ENCODE measurements at regions not wholly inside any gene's neighbourhood (a gene's known extent, or its start where the extent isn't known, plus 50 kb on each side); places are given as distances from the start of the nearest gene placed in this dataset.

- DNase-seq (ENCODE audit: extremely low spot score), result no peak
- intact Hi-C loops (cut with DNase I), result no loop called here
- WGBS, result 86% methylated on average over 9 of the region's 9 CpGs
- no peaks in the 10 kb centered on the region for H3K36me3 ChIP-seq
- H3K9me3 ChIP-seq, result no peaks in the 10 kb centered on the region
- H3K27ac ChIP-seq (replicated peaks in 1 of 4), result no peak overlapping the region
- TF ChIP-seq POLR2A (IDR thresholded peaks at IDR 0.05; ENCODE audit: low read depth) (no peak), POLR2AphosphoS5 (IDR thresholded peaks at IDR 0.05) (no peak), EP300 (IDR thresholded peaks at IDR 0.05) (no peak), CTCF (IDR thresholded peaks at IDR 0.05) (no peak)
- no peak overlapping the region for H3K4me3 ChIP-seq
- H3K27me3 ChIP-seq, result no peaks in the 10 kb centered on the region
- H3K4me1 ChIP-seq, result peaks cover 0 to 19% (median 16%) of the 10 kb centered on the region in 4 donors
Observed at GRCh38 chr4:156138781-156139280, 185.2 kb upstream of the CTSO start.

DNA sequence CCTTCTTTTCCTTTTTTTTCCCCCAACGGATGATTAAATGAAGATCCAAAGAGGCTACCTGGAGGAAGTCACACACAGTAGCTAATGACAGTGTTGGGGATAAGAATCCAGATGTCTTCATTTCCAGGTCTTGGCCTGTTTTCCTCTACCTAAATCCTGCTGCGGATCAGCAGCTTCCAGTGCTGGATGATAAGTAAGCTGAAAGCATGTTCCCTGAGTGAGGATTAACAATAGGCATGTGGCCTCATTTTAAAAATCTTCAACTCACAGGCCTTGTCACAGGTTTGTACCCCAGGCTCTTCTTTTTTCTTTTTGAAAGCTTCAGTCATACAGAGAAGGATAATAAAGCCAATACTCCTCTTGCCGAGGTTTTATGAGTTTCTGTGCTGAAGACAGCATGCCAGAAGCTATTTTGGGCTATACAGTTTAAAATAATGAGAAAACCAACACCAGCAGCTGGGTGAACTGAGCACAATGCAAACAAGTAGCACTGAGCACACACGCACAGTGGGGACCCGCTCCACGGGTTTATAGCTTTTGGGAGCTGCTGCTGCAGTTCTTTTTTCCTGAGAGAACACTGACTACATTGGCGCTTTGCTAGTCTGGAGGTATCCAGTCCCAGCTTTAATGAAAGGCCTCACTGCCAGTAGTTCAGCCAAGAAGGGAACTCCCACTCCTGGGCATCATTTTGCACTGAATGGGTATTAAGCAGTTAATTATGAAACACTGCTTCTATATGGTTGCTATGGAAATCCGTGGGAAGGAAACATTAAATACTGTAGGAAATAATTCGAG is 184.2 kb upstream of the CTSO start:
- Histone ChIP-seq H3K4me1 (peaks cover 0 to 13% (median 10%) of the 10 kb centered on the region in 4 donors), H3K36me3 (no peaks in the 10 kb centered on the region), H3K9me3 (no peaks in the 10 kb centered on the region), H3K27me3 (no peaks in the 10 kb centered on the region), H3K4me3 (no peak overlapping the region), H3K27ac (replicated peaks in 1 of 4) (no peak overlapping the region)
- 63% methylated on average over 9 of the region's 9 CpGs for WGBS
- intact Hi-C loops (cut with DNase I), result no loop called here
- no peak for DNase-seq (ENCODE audit: extremely low spot score)
- TF ChIP-seq POLR2AphosphoS5 (IDR thresholded peaks at IDR 0.05) (no peak), POLR2A (IDR thresholded peaks at IDR 0.05; ENCODE audit: low read depth) (no peak), CTCF (IDR thresholded peaks at IDR 0.05) (no peak), EP300 (IDR thresholded peaks at IDR 0.05) (no peak)

DNA sequence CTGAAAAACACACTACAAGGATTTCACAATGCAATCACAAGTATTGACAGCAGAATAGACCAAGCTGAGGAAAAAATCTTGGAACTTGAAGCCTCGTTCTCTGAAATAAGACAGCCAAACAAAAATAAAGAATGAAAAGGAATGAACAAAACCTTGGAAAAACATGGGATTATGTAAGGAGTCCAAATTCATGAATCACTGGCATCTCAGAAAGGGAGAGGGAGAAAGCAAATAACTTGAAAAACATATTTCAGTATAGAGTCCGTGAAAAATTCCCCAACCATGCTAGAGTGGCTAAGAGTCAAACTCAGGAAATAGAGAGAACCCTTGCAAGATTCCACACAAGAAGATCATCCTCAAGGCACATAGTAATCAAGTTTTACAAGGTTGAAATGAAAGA is 178.5 kb upstream of the CTSO start:
- Histone ChIP-seq H3K36me3 (no peaks in the 10 kb centered on the region), H3K4me3 (no peak overlapping the region), H3K4me1 (peaks cover 0 to 3% (median under 1%) of the 10 kb centered on the region in 4 donors), H3K27me3 (no peaks in the 10 kb centered on the region), H3K9me3 (no peaks in the 10 kb centered on the region), H3K27ac (replicated peaks in 1 of 4) (no peak overlapping the region)
- no peak for TF ChIP-seq EP300 (IDR thresholded peaks at IDR 0.05)
- no peak for TF ChIP-seq POLR2A (IDR thresholded peaks at IDR 0.05; ENCODE audit: low read depth)
- no peak for TF ChIP-seq POLR2AphosphoS5 (IDR thresholded peaks at IDR 0.05)
- TF ChIP-seq CTCF (IDR thresholded peaks at IDR 0.05), result no peak
- WGBS, result 83% methylated on average over 2 of the region's 2 CpGs
- intact Hi-C loops (cut with DNase I), result no loop called here
- DNase-seq (ENCODE audit: extremely low spot score), result no peak

DNA sequence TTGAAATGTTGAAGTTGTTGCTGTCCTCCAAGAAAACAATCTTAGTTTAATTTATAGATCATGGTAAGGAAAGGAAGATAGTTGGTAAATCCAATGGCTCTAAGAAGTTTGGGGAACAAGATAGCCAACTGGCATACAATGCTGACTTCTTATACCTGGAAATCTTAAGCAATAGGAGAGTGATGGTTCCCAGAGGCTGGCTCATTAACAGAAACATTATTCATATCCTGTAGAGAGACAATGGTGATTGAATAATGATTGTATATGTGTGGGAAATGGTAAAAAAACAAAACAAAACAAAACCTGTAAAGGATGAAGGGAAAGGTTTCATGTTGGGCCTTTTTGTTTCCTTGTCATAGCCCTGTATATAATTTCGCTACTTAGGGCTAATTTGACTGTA is 174.9 kb upstream of the CTSO start:
- H3K27ac ChIP-seq (replicated peaks in 1 of 4), result no peak overlapping the region
- TF ChIP-seq CTCF (IDR thresholded peaks at IDR 0.05) (no peak), EP300 (IDR thresholded peaks at IDR 0.05) (no peak), POLR2AphosphoS5 (IDR thresholded peaks at IDR 0.05) (no peak), POLR2A (IDR thresholded peaks at IDR 0.05; ENCODE audit: low read depth) (no peak)
- H3K4me1 ChIP-seq, result no peaks in the 10 kb centered on the region
- no peaks in the 10 kb centered on the region for H3K27me3 ChIP-seq
- peaks cover 0 to 14% (median 8%) of the 10 kb centered on the region in 4 donors for H3K9me3 ChIP-seq
- 46% methylated on average over 1 of the region's 1 CpG for WGBS
- H3K36me3 ChIP-seq, result no peaks in the 10 kb centered on the region
- intact Hi-C loops (cut with DNase I), result no loop called here
- no peak for DNase-seq (ENCODE audit: extremely low spot score)
- H3K4me3 ChIP-seq, result no peak overlapping the region

Data from esophagus muscularis mucosa (tissue), 4 donors.